HepG2 (cell line): ENCODE measurements at regions not wholly inside any gene's neighbourhood (a gene's known extent, or its start where the extent isn't known, plus 50 kb on each side); places are given as distances from the start of the nearest gene placed in this dataset.

Experiments used
- ATAC-seq: fragments of 200-7000 bp; cut with Tn5 transposase; 3 replicates; pipeline ENCODE4 v1.9.1; 2020; ENCODE audit warnings: mild to moderate bottlenecking, moderate library complexity
- BruUV-seq: library from RNA; stranded (reverse); fragments of 400-500 nt; replicated peaks from 2 replicates; lab custom pipeline; 2021; lab: Mats Ljungman, UMichigan
- CTCF ChIA-PET: fragments of 300-600 bp; formaldehyde crosslinking; extraction: SDS; loops from one replicate; lab custom pipeline; 2021; ENCODE audit warnings: low total read pairs, inconsistent platforms, low intra/inter-chr PET ratio; lab: Yijun Ruan, JAX
- POLR2A ChIA-PET: fragments of 350-600 bp; sonication (Branson Sonifier 250); formaldehyde crosslinking; loops from one replicate; lab custom pipeline; 2020; ENCODE audit warnings: antibody characterized with exemption, inconsistent platforms; lab: Yijun Ruan, JAX
- DNase-seq: peaks from one replicate; pipeline ENCODE4 v3.0.0-alpha.2; 2015; ENCODE audit warnings: low spot score
- FAIRE-seq: peaks from 3 replicates; lab custom pipeline; 2011; peaks lifted over from hg19 to GRCh38; lab: Jason Lieb, UNC
- H2AFZ ChIP-seq: one replicate; pipeline ENCODE4 v1.6.1; 2011; ENCODE audit warnings: low read length, inconsistent platforms
- H3K27ac ChIP-seq: fragments of 300-600 bp; 3 replicates; pipeline ENCODE4 v1.8.0; 2011; ENCODE audit warnings: mixed run types, mild to moderate bottlenecking, mixed read lengths, low read length, inconsistent platforms; ENCODE audit not compliant: insufficient read depth; ENCODE audit errors: extremely low read length
- H3K27me3 ChIP-seq, 2 experiments: fragments of 200-600 bp in 1 of 2; 2 replicates in 1 of 2; 3 replicates in 1 of 2; pipeline versions ENCODE4 v1.6.0 to v1.8.0; 2011; ENCODE audit warnings: low read length in 2 of 2, mild to moderate bottlenecking in 2 of 2, moderate library complexity in 2 of 2, inconsistent platforms in 1 of 2; ENCODE audit not compliant: insufficient read depth in 2 of 2, control insufficient read depth in 1 of 2
- H3K36me3 ChIP-seq, 2 experiments: fragments of 200-600 bp in 1 of 2; replicated peaks in 1 of 2; 2 replicates in 1 of 2; 3 replicates in 1 of 2; pipeline versions ENCODE4 v1.5.1 to v1.8.0; 2011; ENCODE audit warnings: low read length in 2 of 2, inconsistent platforms in 1 of 2; ENCODE audit not compliant: insufficient read depth in 2 of 2, control insufficient read depth in 1 of 2
- H3K4me1 ChIP-seq: 2 replicates; pipeline ENCODE4 v1.5.1; 2012; ENCODE audit warnings: low read length, inconsistent platforms; ENCODE audit not compliant: insufficient read depth
- H3K4me2 ChIP-seq: 2 replicates; pipeline ENCODE4 v1.6.0; 2011; ENCODE audit warnings: low read depth, low read length, inconsistent platforms
- H3K4me3 ChIP-seq, 3 experiments: fragments of 200-600 bp in 1 of 3; sonication (generic), shearing (Covaris generic) in 1 of 3; replicated peaks in 1 of 3; 2 replicates each; pipeline ENCODE4 v1.5.1; 2011 to 2016; ENCODE audit warnings: low read length in 3 of 3, inconsistent platforms in 2 of 3, low read depth in 2 of 3, mild to moderate bottlenecking in 2 of 3, control low read depth in 1 of 3, mixed read lengths in 1 of 3; ENCODE audit not compliant: insufficient read depth in 1 of 3
- H3K79me2 ChIP-seq: one replicate; pipeline ENCODE4 v1.6.1; 2011; ENCODE audit warnings: low read length, inconsistent platforms; ENCODE audit not compliant: insufficient read depth
- H3K9ac ChIP-seq: 2 replicates; pipeline ENCODE4 v1.6.0; 2011; ENCODE audit warnings: mild to moderate bottlenecking, low read depth, low read length, inconsistent platforms; ENCODE audit not compliant: insufficient read depth
- H3K9me3 ChIP-seq: 2 replicates; pipeline ENCODE4 v1.5.1; 2012; ENCODE audit warnings: mild to moderate bottlenecking, low read length
- H4K20me1 ChIP-seq: 2 replicates; pipeline ENCODE4 v1.6.0; 2011; ENCODE audit warnings: inconsistent platforms, mild to moderate bottlenecking, low read length, moderate library complexity; ENCODE audit not compliant: insufficient read depth
- HNF4A ChIP-seq: sonication (generic); formaldehyde crosslinking; IDR thresholded peaks from 2 replicates; pipeline ENCODE4 v1.4.0; 2020; ENCODE audit warnings: missing genetic modification reagents
- SSRP1 ChIP-seq: IDR thresholded peaks from 2 replicates; pipeline ENCODE4 v1.6.1; 2016; ENCODE audit warnings: control low read depth
- ZBTB10 ChIP-seq: sonication (generic); formaldehyde crosslinking; IDR thresholded peaks from 2 replicates; pipeline ENCODE4 v1.4.0; 2020; ENCODE audit warnings: missing genetic modification reagents, borderline replicate concordance
- ZBTB14 ChIP-seq: sonication (generic); formaldehyde crosslinking; IDR thresholded peaks from 2 replicates; pipeline ENCODE4 v1.4.0; 2020; ENCODE audit warnings: missing genetic modification reagents
- ZNF34 ChIP-seq: sonication (generic); formaldehyde crosslinking; IDR thresholded peaks from 2 replicates; pipeline ENCODE4 v1.4.0; 2020; ENCODE audit warnings: mild to moderate bottlenecking, missing genetic modification reagents, borderline replicate concordance
- ZNF792 ChIP-seq: IDR thresholded peaks from 2 replicates; pipeline ENCODE4 v1.6.1; 2016
- WGBS: methylation state at CpG from one replicate; pipeline ENCODE4 v1.1.6; 2017; ENCODE audit warnings: low lambda C conversion rate; 5-methylcytosine and 5-hydroxymethylcytosine counted together
- in situ Hi-C: cut with HindIII; loops from 2 replicates; pipeline ENCODE4 v1.10.0; 2017; ENCODE audit warnings: low pct_unique_long_range_greater_than_20kb; ENCODE audit not compliant: extremely low pct_ligation_motif_present
- intact Hi-C: fragments of 100-400 bp; cut with micrococcal nuclease; formaldehyde crosslinking; loops from one replicate; pipeline ENCODE4 v1.10.0; 2022; ENCODE audit not compliant: unreplicated experiment

DNA sequence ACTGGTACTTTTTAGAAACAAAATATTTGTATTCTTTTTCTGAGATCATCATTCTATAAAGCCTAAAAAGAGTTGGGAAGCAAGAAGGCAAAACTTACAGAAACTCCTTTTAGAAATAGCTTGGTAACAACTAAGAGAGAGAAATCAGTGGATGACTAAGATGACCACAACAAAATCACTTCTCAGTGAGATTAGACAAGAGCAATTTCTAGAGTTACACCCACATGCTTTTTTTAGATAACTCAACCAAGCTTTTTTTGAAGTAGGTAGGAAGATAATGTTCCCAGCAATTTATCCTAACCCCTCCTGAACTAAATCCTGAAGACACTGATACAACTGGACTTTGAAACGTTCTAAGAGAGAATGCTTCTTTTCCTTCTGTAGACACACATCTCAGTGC lies 576.4 kb downstream of the SLC6A15 start:
- ATAC-seq (no peak), DNase-seq (no peak), FAIRE-seq (no peak)
- no TSS peak for BruUV-seq
- no peaks in the 10 kb centered on the region for H3K9me3 ChIP-seq
- in situ Hi-C loops = no loop called here
- H3K4me3 ChIP-seq = no peak overlapping the region
- no peak overlapping the region for H2AFZ ChIP-seq
- no peaks in the 10 kb centered on the region for H3K4me1 ChIP-seq
- H3K79me2 ChIP-seq = no peaks in the 10 kb centered on the region
- H4K20me1 ChIP-seq = no peaks in the 10 kb centered on the region
- H3K4me2 ChIP-seq = no peak overlapping the region
- H3K36me3 ChIP-seq = no peaks in the 10 kb centered on the region
- POLR2A ChIA-PET = no interaction called here
- no peaks in the 10 kb centered on the region for H3K27me3 ChIP-seq
- intact Hi-C loops = no loop called here
- TF ChIP-seq ZBTB10 (CRISPR knock-in tag) (no peak), ZNF34 (CRISPR knock-in tag) (no peak), SSRP1 (CRISPR knock-in tag) (no peak), ZBTB14 (CRISPR knock-in tag) (no peak), ZNF792 (no peak), HNF4A (no peak)
- H3K9ac ChIP-seq = no peak overlapping the region
- no peak overlapping the region for H3K27ac ChIP-seq
- CTCF ChIA-PET = no interaction called here
- WGBS = 0% methylated on average over 1 of the region's 1 CpG
